ENCODE measurements at regions not wholly inside any gene's neighbourhood (a gene's known extent, or its start where the extent isn't known, plus 50 kb on each side); places are given as distances from the start of the nearest gene placed in this dataset.
"Not testable (repeated sequence)": the region's sequence is repeated elsewhere in the genome, so short reads cannot be mapped to it uniquely, and the experiment has no call there.

GRCh38 chr2:230600881-230601280, 111.8 kb upstream of the CAB39 start:
- TF ChIP-seq CTCF (IDR thresholded peaks at IDR 0.05; ENCODE audit: borderline replicate concordance, extremely low read depth, insufficient read depth), result no peak
- Histone ChIP-seq H3K9ac (ENCODE audit: low read length in 3 of 3) (no peak overlapping the region), H3K27ac (ENCODE audit: low read depth in 2 of 2, low read length in 2 of 2) (no peak overlapping the region), H3K27me3 (ENCODE audit: control insufficient read depth, insufficient read depth, low read length) (no peaks in the 10 kb centered on the region), H3K9me3 (ENCODE audit: control insufficient read depth in 2 of 3, insufficient read depth in 1 of 3, low read length in 3 of 3) (no peaks in the 10 kb centered on the region), H3K4me3 (ENCODE audit: low read length in 3 of 3) (no peak overlapping the region), H3K4me1 (ENCODE audit: control insufficient read depth in 2 of 3, insufficient read depth in 2 of 3, low read depth in 1 of 3, low read length in 3 of 3) (no peaks in the 10 kb centered on the region), H3K36me3 (ENCODE audit: control insufficient read depth in 2 of 3, insufficient read depth in 3 of 3, low read length in 3 of 3) (no peaks in the 10 kb centered on the region)
- intact Hi-C loops (cut with DNase I), result no loop called here
- FAIRE-seq (no peak), DNase-seq (no peak)

- DNase-seq, result no peak
- Histone ChIP-seq H3K36me3 (ENCODE audit: control insufficient read depth in 2 of 3, insufficient read depth in 3 of 3, low read length in 3 of 3) (no peaks in the 10 kb centered on the region), H3K27me3 (ENCODE audit: control insufficient read depth, insufficient read depth, low read length) (no peaks in the 10 kb centered on the region), H3K9me3 (ENCODE audit: control insufficient read depth in 2 of 3, insufficient read depth in 1 of 3, low read length in 3 of 3) (no peaks in the 10 kb centered on the region), H3K27ac (ENCODE audit: low read depth in 2 of 2, low read length in 2 of 2) (no peak overlapping the region), H3K9ac (ENCODE audit: low read length in 3 of 3) (no peak overlapping the region), H3K4me3 (ENCODE audit: low read length in 3 of 3) (no peak overlapping the region), H3K4me1 (ENCODE audit: control insufficient read depth in 2 of 3, insufficient read depth in 2 of 3, low read depth in 1 of 3, low read length in 3 of 3) (no peaks in the 10 kb centered on the region)
- no peak for TF ChIP-seq CTCF (IDR thresholded peaks at IDR 0.05; ENCODE audit: borderline replicate concordance, extremely low read depth, insufficient read depth)
- intact Hi-C loops (cut with DNase I), result no loop called here
- no peak for FAIRE-seq
Measured at GRCh38 chr2:230601510-230601909, 111.1 kb upstream of the CAB39 start.

- Histone ChIP-seq H3K27me3 (ENCODE audit: control insufficient read depth, insufficient read depth, low read length) (no peaks in the 10 kb centered on the region), H3K4me3 (ENCODE audit: low read length in 3 of 3) (no peak overlapping the region), H3K36me3 (ENCODE audit: control insufficient read depth in 2 of 3, insufficient read depth in 3 of 3, low read length in 3 of 3) (no peaks in the 10 kb centered on the region), H3K9ac (ENCODE audit: low read length in 3 of 3) (no peak overlapping the region), H3K4me1 (ENCODE audit: control insufficient read depth in 2 of 3, insufficient read depth in 2 of 3, low read depth in 1 of 3, low read length in 3 of 3) (no peaks in the 10 kb centered on the region), H3K27ac (ENCODE audit: low read depth in 2 of 2, low read length in 2 of 2) (no peak overlapping the region), H3K9me3 (ENCODE audit: control insufficient read depth in 2 of 3, insufficient read depth in 1 of 3, low read length in 3 of 3) (no peaks in the 10 kb centered on the region)
- no peak for TF ChIP-seq CTCF (IDR thresholded peaks at IDR 0.05; ENCODE audit: borderline replicate concordance, extremely low read depth, insufficient read depth)
- DNase-seq, result no peak
- no peak for FAIRE-seq
- intact Hi-C loops (cut with DNase I), result no loop called here
Measured at GRCh38 chr2:230602562-230603230, 109.9 kb upstream of the CAB39 start.

- intact Hi-C loops (cut with DNase I); H3K27me3 ChIP-seq (ENCODE audit: control insufficient read depth, insufficient read depth, low read length); DNase-seq; H3K4me3 ChIP-seq (ENCODE audit: low read length in 3 of 3); H3K36me3 ChIP-seq (ENCODE audit: control insufficient read depth in 2 of 3, insufficient read depth in 3 of 3, low read length in 3 of 3); FAIRE-seq; H3K27ac ChIP-seq (ENCODE audit: low read depth in 2 of 2, low read length in 2 of 2); H3K9me3 ChIP-seq (ENCODE audit: control insufficient read depth in 2 of 3, insufficient read depth in 1 of 3, low read length in 3 of 3); H3K4me1 ChIP-seq (ENCODE audit: control insufficient read depth in 2 of 3, insufficient read depth in 2 of 3, low read depth in 1 of 3, low read length in 3 of 3); H3K9ac ChIP-seq (ENCODE audit: low read length in 3 of 3): not testable (repeated sequence)
Measured at GRCh38 chr2:230603317-230603716, 109.3 kb upstream of the CAB39 start.

- H3K9me3 ChIP-seq (ENCODE audit: control insufficient read depth in 2 of 3, insufficient read depth in 1 of 3, low read length in 3 of 3); DNase-seq; H3K4me1 ChIP-seq (ENCODE audit: control insufficient read depth in 2 of 3, insufficient read depth in 2 of 3, low read depth in 1 of 3, low read length in 3 of 3); H3K9ac ChIP-seq (ENCODE audit: low read length in 3 of 3); intact Hi-C loops (cut with DNase I); H3K27ac ChIP-seq (ENCODE audit: low read depth in 2 of 2, low read length in 2 of 2); FAIRE-seq; H3K36me3 ChIP-seq (ENCODE audit: control insufficient read depth in 2 of 3, insufficient read depth in 3 of 3, low read length in 3 of 3); H3K27me3 ChIP-seq (ENCODE audit: control insufficient read depth, insufficient read depth, low read length); H3K4me3 ChIP-seq (ENCODE audit: low read length in 3 of 3): not testable (repeated sequence)
Measured at GRCh38 chr2:230604158-230604557, 108.5 kb upstream of the CAB39 start.
